D721Med (cell line): ENCODE measurements at regions not wholly inside any gene's neighbourhood (a gene's known extent, or its start where the extent isn't known, plus 50 kb on each side); places are given as distances from the start of the nearest gene placed in this dataset.

ENCODE experiments used
- DNase-seq: peaks from one replicate; pipeline ENCODE4 v3.0.0; 2011; ENCODE audit warnings: low spot score; ENCODE audit not compliant: insufficient read length
- FAIRE-seq: peaks from 2 replicates; lab custom pipeline; 2011; peaks lifted over from hg19 to GRCh38; lab: Jason Lieb, UNC
- CTCF ChIP-seq: IDR thresholded peaks from 2 replicates; pipeline ENCODE4 v1.5.1; 2012; ENCODE audit warnings: mild to moderate bottlenecking, control low read depth; ENCODE audit not compliant: insufficient read depth; ENCODE audit errors: missing control alignments

- TF ChIP-seq CTCF = no peak
- FAIRE-seq = no peak
These were observed 207.0 kb upstream of the CCDC68 start for GRCh38 chr18:55166260-55166598.

GRCh38 chr18:55163550-55163949 lies 204.3 kb upstream of the CCDC68 start:
- FAIRE-seq (no peak), DNase-seq (no peak)
- no peak for TF ChIP-seq CTCF

More at GRCh38 chr18:55166260-55166598, 207.0 kb upstream of the CCDC68 start:
- no peak for DNase-seq

- TF ChIP-seq CTCF = no peak
- FAIRE-seq (no peak), DNase-seq (no peak)
These were observed 202.7 kb upstream of the CCDC68 start for GRCh38 chr18:55161916-55162315.

- no peak for DNase-seq
- FAIRE-seq = no peak
- no peak for TF ChIP-seq CTCF
These were observed 199.8 kb upstream of the CCDC68 start for GRCh38 chr18:55159027-55159426.

- FAIRE-seq (no peak), DNase-seq (no peak)
- no peak for TF ChIP-seq CTCF
These were observed 199.3 kb upstream of the CCDC68 start for GRCh38 chr18:55158570-55158969.

- no peak for DNase-seq
- no peak for TF ChIP-seq CTCF
- FAIRE-seq = no peak
These were observed 194.1 kb upstream of the CCDC68 start for GRCh38 chr18:55153346-55153745.

- DNase-seq = no peak
- TF ChIP-seq CTCF = no peak
- no peak for FAIRE-seq
These were observed 193.5 kb upstream of the CCDC68 start for GRCh38 chr18:55152801-55153200.
